Tibial nerve (tissue), 4 donors: ENCODE measurements at regions not wholly inside any gene's neighbourhood (a gene's known extent, or its start where the extent isn't known, plus 50 kb on each side); places are given as distances from the start of the nearest gene placed in this dataset.
"Not testable (repeated sequence)": the region's sequence is repeated elsewhere in the genome, so short reads cannot be mapped to it uniquely, and the experiment has no call there.

Experiments
- CTCF ChIP-seq, 5 experiments: fragments of 200-600 bp in 3 of 5; fragments of 450-650 bp in 2 of 5; sonication (generic) in 3 of 5; IDR thresholded peaks; one replicate each; pipeline ENCODE4 v1.5.1; 2016 to 2019; ENCODE audit warnings: antibody characterized with exemption in 5 of 5, mild to moderate bottlenecking in 3 of 5, moderate library complexity in 2 of 5
- EP300 ChIP-seq, 2 donors: sonication (generic); formaldehyde crosslinking; IDR thresholded peaks; one replicate each; pipeline ENCODE4 v1.6.1; 2017; ENCODE audit warnings: antibody characterized with exemption in 2 of 2, mild to moderate bottlenecking in 1 of 2
- POLR2A ChIP-seq, 2 donors: fragments of 450-650 bp; IDR thresholded peaks; one replicate each; pipeline ENCODE4 v1.6.1; 2017; ENCODE audit warnings: antibody characterized with exemption in 2 of 2, mild to moderate bottlenecking in 2 of 2, moderate library complexity in 2 of 2

GRCh38 chr6:17216972-17217371, 64.2 kb upstream of the RBM24 start:
- TF ChIP-seq CTCF, POLR2A, EP300 (IDR thresholded peaks at IDR 0.05): not testable (repeated sequence)
